ENCODE measurements at regions not wholly inside any gene's neighbourhood (a gene's known extent, or its start where the extent isn't known, plus 50 kb on each side); places are given as distances from the start of the nearest gene placed in this dataset.
"Not testable (repeated sequence)": the region's sequence is repeated elsewhere in the genome, so short reads cannot be mapped to it uniquely, and the experiment has no call there.

DNA sequence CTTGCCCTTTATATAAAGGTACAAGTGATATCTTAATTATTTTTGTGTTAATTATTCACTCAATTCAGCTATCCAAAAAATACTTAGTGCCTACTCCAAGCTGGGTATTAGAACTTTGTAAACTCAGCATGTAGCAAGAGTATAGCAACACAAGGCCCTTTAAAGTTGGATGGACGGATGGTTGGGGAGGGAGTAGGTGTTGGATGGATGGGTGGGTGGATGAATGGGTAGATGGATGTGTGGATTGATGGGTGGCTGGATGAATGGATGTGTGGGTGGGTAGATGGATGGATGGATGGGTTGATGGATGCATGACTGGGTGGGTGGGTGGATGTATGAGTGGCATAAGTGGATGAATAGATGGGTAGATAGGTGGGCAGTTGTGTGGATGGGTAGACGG is 211.5 kb downstream of the BANP start:
- TF ChIP-seq, protein P1, sequence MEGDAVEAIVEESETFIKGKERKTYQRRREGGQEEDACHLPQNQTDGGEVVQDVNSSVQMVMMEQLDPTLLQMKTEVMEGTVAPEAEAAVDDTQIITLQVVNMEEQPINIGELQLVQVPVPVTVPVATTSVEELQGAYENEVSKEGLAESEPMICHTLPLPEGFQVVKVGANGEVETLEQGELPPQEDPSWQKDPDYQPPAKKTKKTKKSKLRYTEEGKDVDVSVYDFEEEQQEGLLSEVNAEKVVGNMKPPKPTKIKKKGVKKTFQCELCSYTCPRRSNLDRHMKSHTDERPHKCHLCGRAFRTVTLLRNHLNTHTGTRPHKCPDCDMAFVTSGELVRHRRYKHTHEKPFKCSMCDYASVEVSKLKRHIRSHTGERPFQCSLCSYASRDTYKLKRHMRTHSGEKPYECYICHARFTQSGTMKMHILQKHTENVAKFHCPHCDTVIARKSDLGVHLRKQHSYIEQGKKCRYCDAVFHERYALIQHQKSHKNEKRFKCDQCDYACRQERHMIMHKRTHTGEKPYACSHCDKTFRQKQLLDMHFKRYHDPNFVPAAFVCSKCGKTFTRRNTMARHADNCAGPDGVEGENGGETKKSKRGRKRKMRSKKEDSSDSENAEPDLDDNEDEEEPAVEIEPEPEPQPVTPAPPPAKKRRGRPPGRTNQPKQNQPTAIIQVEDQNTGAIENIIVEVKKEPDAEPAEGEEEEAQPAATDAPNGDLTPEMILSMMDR (IDR thresholded peaks at IDR 0.05; ENCODE audit: poor library complexity): not testable (repeated sequence)
- not testable (repeated sequence) for TF ChIP-seq EZH2 (IDR thresholded peaks at IDR 0.05; ENCODE audit: borderline replicate concordance); EZH2phosphoT487 (IDR thresholded peaks at IDR 0.05; ENCODE audit: low read depth, severe bottlenecking, unreplicated experiment)

Data from hepatocyte (in vitro differentiated cells).